SU-DHL-6 (cell line): ENCODE measurements at regions not wholly inside any gene's neighbourhood (a gene's known extent, or its start where the extent isn't known, plus 50 kb on each side); places are given as distances from the start of the nearest gene placed in this dataset.

Source experiments
- H2AFZ ChIP-seq: fragments of 200-600 bp; sonication (generic); 2 replicates; pipeline ENCODE4 v1.6.1; 2014; ENCODE audit warnings: low read depth, mild to moderate bottlenecking, moderate library complexity, mixed read lengths, antibody characterized with exemption, low read length; ENCODE audit not compliant: severe bottlenecking
- H3F3A ChIP-seq: fragments of 200-600 bp; shearing (Covaris generic); 2 replicates; pipeline ENCODE4 v1.6.0; 2016; ENCODE audit warnings: antibody characterized with exemption, mild to moderate bottlenecking; ENCODE audit not compliant: insufficient read depth
- H3K27ac ChIP-seq: fragments of 200-600 bp; sonication (generic); 2 replicates; pipeline ENCODE4 v1.5.1; 2016; ENCODE audit warnings: low read depth, mild to moderate bottlenecking, low read length, moderate library complexity, mixed read lengths
- H3K27me3 ChIP-seq: fragments of 200-600 bp; sonication (generic), shearing (Covaris generic); 2 replicates; pipeline ENCODE4 v1.6.0; 2014; ENCODE audit warnings: mild to moderate bottlenecking, low read length
- H3K36me3 ChIP-seq: fragments of 200-600 bp; sonication (generic); 2 replicates; pipeline ENCODE4 v1.6.1; 2014; ENCODE audit warnings: mild to moderate bottlenecking, low read length, mixed read lengths
- H3K4me2 ChIP-seq: fragments of 300-600, 200-600 bp; shearing (Covaris generic), sonication (generic); 2 replicates; pipeline ENCODE4 v1.6.0; 2014; ENCODE audit warnings: low read length, low read depth, mild to moderate bottlenecking; ENCODE audit not compliant: poor library complexity, severe bottlenecking
- H3K4me3 ChIP-seq: fragments of 200-600 bp; sonication (generic); 2 replicates; pipeline ENCODE4 v1.5.1; 2014; ENCODE audit warnings: antibody characterized with exemption, low read length, mild to moderate bottlenecking, mixed read lengths; ENCODE audit not compliant: insufficient read depth, poor library complexity, severe bottlenecking
- H3K79me2 ChIP-seq: fragments of 200-600 bp; sonication (generic); 2 replicates; pipeline ENCODE4 v1.6.1; 2014; ENCODE audit warnings: mild to moderate bottlenecking, low read length, moderate library complexity; ENCODE audit not compliant: insufficient read depth
- H3K9ac ChIP-seq: fragments of 200-600 bp; sonication (generic); 2 replicates; pipeline ENCODE4 v1.7.0; 2014; ENCODE audit warnings: mild to moderate bottlenecking, low read length
- H3K9me2 ChIP-seq: fragments of 200-600 bp; sonication (generic); replicated peaks from 2 replicates; pipeline ENCODE4 v1.6.1; 2014; ENCODE audit warnings: low read length; ENCODE audit not compliant: insufficient read depth
- H3K9me3 ChIP-seq: fragments of 200-600 bp; sonication (generic); 2 replicates; pipeline ENCODE4 v1.6.1; 2014; ENCODE audit warnings: low read length, mixed read lengths; ENCODE audit not compliant: insufficient read depth
- H4K20me1 ChIP-seq: fragments of 200-600 bp; sonication (generic); 2 replicates; pipeline ENCODE4 v1.6.1; 2014; ENCODE audit warnings: low read depth, mild to moderate bottlenecking, antibody characterized with exemption, low read length, moderate library complexity, mixed read lengths
- EZH2phosphoT487 ChIP-seq: fragments of 200-600 bp; sonication (generic), shearing (Covaris generic); conservative IDR thresholded peaks from 2 replicates; pipeline ENCODE4 v1.6.1; 2018; ENCODE audit warnings: mild to moderate bottlenecking, antibody characterized with exemption, low read length, moderate library complexity, mixed read lengths
- TF ChIP-seq, protein P1 (sequence below): fragments of 200-600 bp; sonication (generic); IDR thresholded peaks from one replicate; pipeline ENCODE4 v1.5.1; 2017; ENCODE audit warnings: antibody characterized with exemption, mild to moderate bottlenecking, low read length, moderate library complexity; ENCODE audit not compliant: insufficient read depth, poor library complexity, severe bottlenecking

- H3K9me2 ChIP-seq = no peaks in the 10 kb centered on the region
- no peaks in the 10 kb centered on the region for H3K9me3 ChIP-seq
- H3K4me3 ChIP-seq = no peak overlapping the region
- no peaks in the 10 kb centered on the region for H3K79me2 ChIP-seq
- H3F3A ChIP-seq = no peaks in the 10 kb centered on the region
- no peak overlapping the region for H2AFZ ChIP-seq
- no peak overlapping the region for H3K4me2 ChIP-seq
- H3K27me3 ChIP-seq = no peaks in the 10 kb centered on the region
- no peak overlapping the region for H3K27ac ChIP-seq
- TF ChIP-seq, protein P1, sequence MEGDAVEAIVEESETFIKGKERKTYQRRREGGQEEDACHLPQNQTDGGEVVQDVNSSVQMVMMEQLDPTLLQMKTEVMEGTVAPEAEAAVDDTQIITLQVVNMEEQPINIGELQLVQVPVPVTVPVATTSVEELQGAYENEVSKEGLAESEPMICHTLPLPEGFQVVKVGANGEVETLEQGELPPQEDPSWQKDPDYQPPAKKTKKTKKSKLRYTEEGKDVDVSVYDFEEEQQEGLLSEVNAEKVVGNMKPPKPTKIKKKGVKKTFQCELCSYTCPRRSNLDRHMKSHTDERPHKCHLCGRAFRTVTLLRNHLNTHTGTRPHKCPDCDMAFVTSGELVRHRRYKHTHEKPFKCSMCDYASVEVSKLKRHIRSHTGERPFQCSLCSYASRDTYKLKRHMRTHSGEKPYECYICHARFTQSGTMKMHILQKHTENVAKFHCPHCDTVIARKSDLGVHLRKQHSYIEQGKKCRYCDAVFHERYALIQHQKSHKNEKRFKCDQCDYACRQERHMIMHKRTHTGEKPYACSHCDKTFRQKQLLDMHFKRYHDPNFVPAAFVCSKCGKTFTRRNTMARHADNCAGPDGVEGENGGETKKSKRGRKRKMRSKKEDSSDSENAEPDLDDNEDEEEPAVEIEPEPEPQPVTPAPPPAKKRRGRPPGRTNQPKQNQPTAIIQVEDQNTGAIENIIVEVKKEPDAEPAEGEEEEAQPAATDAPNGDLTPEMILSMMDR = no peak
- TF ChIP-seq EZH2phosphoT487 = no peak
- H4K20me1 ChIP-seq = no peaks in the 10 kb centered on the region
- H3K36me3 ChIP-seq = no peaks in the 10 kb centered on the region
- no peak overlapping the region for H3K9ac ChIP-seq
Measured at GRCh38 chr6:79833964-79834284, 113.4 kb downstream of the ELOVL4 start.

DNA sequence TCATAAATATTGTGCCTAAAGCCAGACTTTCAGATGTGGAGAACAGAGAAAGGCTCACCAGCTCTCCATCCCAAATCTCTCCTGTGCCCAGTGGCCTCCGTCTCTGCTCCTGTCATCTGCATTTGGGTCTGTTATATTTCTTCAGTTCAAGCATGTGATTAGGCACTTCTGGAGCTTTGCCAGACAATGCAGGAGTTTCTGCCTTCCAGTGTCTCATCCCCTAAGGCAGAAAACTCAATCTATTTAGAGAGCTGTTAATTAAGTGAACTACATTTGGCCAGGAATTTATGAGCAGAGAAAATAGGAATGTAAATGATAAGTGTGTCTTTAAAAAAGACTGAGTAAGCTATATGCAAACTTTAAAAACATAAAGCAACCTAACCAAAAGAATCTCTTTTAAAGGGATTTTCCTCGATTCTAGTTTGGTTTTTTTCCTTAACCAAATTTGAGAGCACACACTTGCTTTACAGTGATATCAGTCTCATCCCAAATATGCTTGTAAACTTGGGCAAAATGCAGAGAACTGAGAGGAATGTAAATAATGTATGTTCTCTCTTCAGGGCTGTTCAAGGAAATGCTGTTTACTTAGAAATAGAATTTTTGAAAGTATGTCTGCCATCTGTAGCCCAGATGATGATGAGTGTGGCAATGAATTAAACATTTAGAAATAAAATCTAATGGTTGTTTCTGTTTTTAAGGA lies 113.9 kb downstream of the ELOVL4 start:
- H3K79me2 ChIP-seq = no peaks in the 10 kb centered on the region
- no peaks in the 10 kb centered on the region for H3K27me3 ChIP-seq
- no peaks in the 10 kb centered on the region for H4K20me1 ChIP-seq
- TF ChIP-seq, protein P1 = no peak
- no peak for TF ChIP-seq EZH2phosphoT487
- H3K27ac ChIP-seq = no peak overlapping the region
- H3K36me3 ChIP-seq = no peaks in the 10 kb centered on the region
- H3K9me2 ChIP-seq = no peaks in the 10 kb centered on the region
- no peaks in the 10 kb centered on the region for H3F3A ChIP-seq
- no peak overlapping the region for H3K9ac ChIP-seq
- H3K4me3 ChIP-seq = no peak overlapping the region
- no peak overlapping the region for H3K4me2 ChIP-seq
- no peak overlapping the region for H2AFZ ChIP-seq
- no peaks in the 10 kb centered on the region for H3K9me3 ChIP-seq

GRCh38 chr6:79832723-79833122 lies 114.6 kb downstream of the ELOVL4 start:
- H3K9me2 ChIP-seq = no peaks in the 10 kb centered on the region
- H3K4me2 ChIP-seq = no peak overlapping the region
- no peaks in the 10 kb centered on the region for H3K27me3 ChIP-seq

More at GRCh38 chr6:79832723-79833122, 114.6 kb downstream of the ELOVL4 start:
- no peaks in the 10 kb centered on the region for H3F3A ChIP-seq
- no peak overlapping the region for H3K9ac ChIP-seq
- no peaks in the 10 kb centered on the region for H3K9me3 ChIP-seq
- H3K36me3 ChIP-seq = no peaks in the 10 kb centered on the region
- no peak overlapping the region for H3K4me3 ChIP-seq
- no peak for TF ChIP-seq EZH2phosphoT487
- TF ChIP-seq, protein P1 = no peak
- H4K20me1 ChIP-seq = no peaks in the 10 kb centered on the region
- H3K27ac ChIP-seq = no peak overlapping the region
- no peak overlapping the region for H2AFZ ChIP-seq
- H3K79me2 ChIP-seq = no peaks in the 10 kb centered on the region
